KMS-11 (cell line): ENCODE measurements at regions not wholly inside any gene's neighbourhood (a gene's known extent, or its start where the extent isn't known, plus 50 kb on each side); places are given as distances from the start of the nearest gene placed in this dataset.

Experiments used
- H2AFZ ChIP-seq: fragments of 200-600 bp; sonication (generic); 2 replicates; pipeline ENCODE4 v1.6.1; 2016; ENCODE audit warnings: antibody characterized with exemption, mixed run types, low read depth
- H3K27ac ChIP-seq: fragments of 200-600 bp; sonication (generic); 2 replicates; pipeline ENCODE4 v1.6.1; 2016; ENCODE audit warnings: mild to moderate bottlenecking, mixed run types
- H3K27me3 ChIP-seq: fragments of 200-600 bp; sonication (generic); 2 replicates; pipeline ENCODE4 v1.6.1; 2017; ENCODE audit warnings: mild to moderate bottlenecking, low read depth, mixed run types, moderate library complexity; ENCODE audit not compliant: insufficient read depth
- H3K36me3 ChIP-seq: fragments of 200-600 bp; sonication (generic); 2 replicates; pipeline ENCODE4 v1.6.1; 2017; ENCODE audit warnings: mild to moderate bottlenecking, mixed run types; ENCODE audit not compliant: insufficient read depth
- H3K4me1 ChIP-seq: fragments of 200-600 bp; sonication (generic); 2 replicates; pipeline ENCODE4 v1.6.1; 2016; ENCODE audit warnings: mild to moderate bottlenecking, low read depth, mixed run types; ENCODE audit not compliant: poor library complexity, severe bottlenecking
- H3K4me2 ChIP-seq: fragments of 200-600 bp; sonication (generic); 2 replicates; pipeline ENCODE4 v1.7.0; 2016; ENCODE audit warnings: mild to moderate bottlenecking, mixed run types
- H3K4me3 ChIP-seq: fragments of 200-600 bp; sonication (generic); IDR thresholded peaks from 2 replicates; pipeline ENCODE4 v1.6.1; 2017; ENCODE audit warnings: low read depth, low read length, mixed read lengths; ENCODE audit not compliant: insufficient read depth
- H3K79me2 ChIP-seq: fragments of 200-600 bp; sonication (generic); 2 replicates; pipeline ENCODE4 v1.6.1; 2016; ENCODE audit warnings: low read depth, mixed run types; ENCODE audit not compliant: insufficient read depth
- H3K9ac ChIP-seq: fragments of 200-600 bp; sonication (generic); 2 replicates; pipeline ENCODE4 v1.6.1; 2016; ENCODE audit warnings: mild to moderate bottlenecking, mixed run types
- H4K20me1 ChIP-seq: fragments of 200-600 bp; sonication (generic); 2 replicates; pipeline ENCODE4 v1.6.1; 2016; ENCODE audit warnings: mild to moderate bottlenecking, mixed run types; ENCODE audit not compliant: insufficient read depth
- TF ChIP-seq, protein P1 (sequence below): fragments of 200-600 bp; sonication (generic); conservative IDR thresholded peaks from 2 replicates; pipeline ENCODE4 v1.6.1; 2017; ENCODE audit warnings: low read depth, mild to moderate bottlenecking, antibody characterized with exemption, low read length, moderate library complexity, mixed read lengths

GRCh38 chr11:23556163-23556750 lies 696.0 kb upstream of the CCDC179 start:
- Histone ChIP-seq H3K4me3 (no peak overlapping the region), H3K36me3 (no peaks in the 10 kb centered on the region), H2AFZ (no peak overlapping the region), H4K20me1 (no peaks in the 10 kb centered on the region), H3K4me1 (no peaks in the 10 kb centered on the region), H3K9ac (no peak overlapping the region), H3K27ac (no peak overlapping the region), H3K79me2 (no peaks in the 10 kb centered on the region), H3K27me3 (no peaks in the 10 kb centered on the region), H3K4me2 (no peak overlapping the region)
- TF ChIP-seq, protein P1, sequence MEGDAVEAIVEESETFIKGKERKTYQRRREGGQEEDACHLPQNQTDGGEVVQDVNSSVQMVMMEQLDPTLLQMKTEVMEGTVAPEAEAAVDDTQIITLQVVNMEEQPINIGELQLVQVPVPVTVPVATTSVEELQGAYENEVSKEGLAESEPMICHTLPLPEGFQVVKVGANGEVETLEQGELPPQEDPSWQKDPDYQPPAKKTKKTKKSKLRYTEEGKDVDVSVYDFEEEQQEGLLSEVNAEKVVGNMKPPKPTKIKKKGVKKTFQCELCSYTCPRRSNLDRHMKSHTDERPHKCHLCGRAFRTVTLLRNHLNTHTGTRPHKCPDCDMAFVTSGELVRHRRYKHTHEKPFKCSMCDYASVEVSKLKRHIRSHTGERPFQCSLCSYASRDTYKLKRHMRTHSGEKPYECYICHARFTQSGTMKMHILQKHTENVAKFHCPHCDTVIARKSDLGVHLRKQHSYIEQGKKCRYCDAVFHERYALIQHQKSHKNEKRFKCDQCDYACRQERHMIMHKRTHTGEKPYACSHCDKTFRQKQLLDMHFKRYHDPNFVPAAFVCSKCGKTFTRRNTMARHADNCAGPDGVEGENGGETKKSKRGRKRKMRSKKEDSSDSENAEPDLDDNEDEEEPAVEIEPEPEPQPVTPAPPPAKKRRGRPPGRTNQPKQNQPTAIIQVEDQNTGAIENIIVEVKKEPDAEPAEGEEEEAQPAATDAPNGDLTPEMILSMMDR = no peak

GRCh38 chr11:23563591-23563990 lies 703.3 kb upstream of the CCDC179 start:
- Histone ChIP-seq H3K27ac (no peak overlapping the region), H3K4me1 (peaks cover 39% of the 10 kb centered on the region), H4K20me1 (no peaks in the 10 kb centered on the region), H3K27me3 (no peaks in the 10 kb centered on the region), H3K9ac (no peak overlapping the region), H3K79me2 (no peaks in the 10 kb centered on the region), H3K36me3 (no peaks in the 10 kb centered on the region), H3K4me2 (0 out of 2 replicates have a peak overlapping the region, but pooled peaks have one; percentile 4), H2AFZ (no peak overlapping the region), H3K4me3 (no peak overlapping the region)
- TF ChIP-seq, protein P1 = no peak

GRCh38 chr11:23564370-23564769 lies 704.1 kb upstream of the CCDC179 start:
- Histone ChIP-seq H3K4me3 (no peak overlapping the region), H3K4me2 (no peak overlapping the region)
- TF ChIP-seq, protein P1 = no peak

DNA sequence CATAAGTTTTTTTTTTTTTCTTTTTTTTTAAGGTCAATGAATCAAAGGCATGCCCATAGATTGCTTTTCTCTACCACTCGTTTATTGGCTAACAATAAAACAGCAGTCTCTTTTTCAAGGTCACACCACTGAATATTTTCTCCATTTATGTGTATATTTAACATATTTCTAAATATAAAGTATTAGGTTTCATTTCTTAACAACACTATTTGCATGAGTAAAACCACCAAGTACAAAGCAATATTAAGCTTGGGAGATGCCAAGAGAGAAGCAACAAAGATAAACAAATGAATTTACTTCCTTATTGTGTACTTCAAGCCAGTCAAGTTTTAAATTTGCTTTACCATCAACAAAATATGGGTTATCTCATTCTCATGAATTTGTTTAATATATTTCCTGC lies 708.9 kb upstream of the CCDC179 start:
- H3K4me2 ChIP-seq = peak overlapping the region; percentile 59
- no peaks in the 10 kb centered on the region for H4K20me1 ChIP-seq
- peaks cover 85% of the 10 kb centered on the region for H3K4me1 ChIP-seq
- H2AFZ ChIP-seq = peak overlapping the region; percentile 35
- H3K27me3 ChIP-seq = no peaks in the 10 kb centered on the region
- no peak overlapping the region for H3K4me3 ChIP-seq
- H3K36me3 ChIP-seq = no peaks in the 10 kb centered on the region
- H3K27ac ChIP-seq = peak overlapping the region; percentile 79
- H3K9ac ChIP-seq = peak overlapping the region; percentile 34
- TF ChIP-seq, protein P1 = no peak
- no peaks in the 10 kb centered on the region for H3K79me2 ChIP-seq

More at GRCh38 chr11:23564370-23564769, 704.1 kb upstream of the CCDC179 start:
- Histone ChIP-seq H3K79me2 (no peaks in the 10 kb centered on the region), H3K9ac (no peak overlapping the region), H2AFZ (no peak overlapping the region), H3K27ac (no peak overlapping the region), H4K20me1 (no peaks in the 10 kb centered on the region), H3K27me3 (no peaks in the 10 kb centered on the region), H3K36me3 (no peaks in the 10 kb centered on the region), H3K4me1 (peaks cover 46% of the 10 kb centered on the region)
